HUES48 (cell line): ENCODE measurements at regions not wholly inside any gene's neighbourhood (a gene's known extent, or its start where the extent isn't known, plus 50 kb on each side); places are given as distances from the start of the nearest gene placed in this dataset.
"Not testable (repeated sequence)": the region's sequence is repeated elsewhere in the genome, so short reads cannot be mapped to it uniquely, and the experiment has no call there.

Source experiments
- H3K27ac ChIP-seq: one replicate; pipeline ENCODE4 v1.7.0; 2013; ENCODE audit warnings: low read depth, low read length, inconsistent platforms
- H3K27me3 ChIP-seq: 2 replicates; pipeline ENCODE4 v1.6.1; 2013; ENCODE audit warnings: mild to moderate bottlenecking, low read length; ENCODE audit not compliant: control insufficient read depth, insufficient read depth
- H3K36me3 ChIP-seq: 2 replicates; pipeline ENCODE4 v1.6.1; 2013; ENCODE audit warnings: low read length; ENCODE audit not compliant: control insufficient read depth, insufficient read depth
- H3K4me1 ChIP-seq: 2 replicates; pipeline ENCODE4 v1.6.1; 2013; ENCODE audit warnings: mild to moderate bottlenecking, low read length; ENCODE audit not compliant: control insufficient read depth, insufficient read depth
- H3K4me3 ChIP-seq: 2 replicates; pipeline ENCODE4 v1.5.1; 2013; ENCODE audit warnings: mild to moderate bottlenecking, low read depth, low read length
- H3K9ac ChIP-seq: 2 replicates; pipeline ENCODE4 v1.6.1; 2013; ENCODE audit warnings: mild to moderate bottlenecking, low read depth, low read length, moderate library complexity
- H3K9me3 ChIP-seq: 2 replicates; pipeline ENCODE4 v1.6.1; 2013; ENCODE audit warnings: low read length; ENCODE audit not compliant: control insufficient read depth, insufficient read depth

- Histone ChIP-seq H3K4me3 (no peak overlapping the region), H3K27ac (no peak overlapping the region), H3K36me3 (no peaks in the 10 kb centered on the region), H3K9me3 (no peaks in the 10 kb centered on the region), H3K27me3 (no peaks in the 10 kb centered on the region), H3K4me1 (no peaks in the 10 kb centered on the region), H3K9ac (no peak overlapping the region)
Measured at GRCh38 chr5:167071981-167072610, 1219.3 kb upstream of the WWC1 start.

- no peaks in the 10 kb centered on the region for H3K4me1 ChIP-seq
- H3K27ac ChIP-seq = no peak overlapping the region
- no peaks in the 10 kb centered on the region for H3K27me3 ChIP-seq
- H3K9me3 ChIP-seq = no peaks in the 10 kb centered on the region
- no peak overlapping the region for H3K9ac ChIP-seq
- H3K36me3 ChIP-seq = no peaks in the 10 kb centered on the region
- no peak overlapping the region for H3K4me3 ChIP-seq
Measured at GRCh38 chr5:167081561-167081960, 1209.9 kb upstream of the WWC1 start.

GRCh38 chr5:167096816-167097215, 1194.6 kb upstream of the WWC1 start:
- H3K27me3 ChIP-seq = no peaks in the 10 kb centered on the region
- H3K4me1 ChIP-seq = no peaks in the 10 kb centered on the region
- H3K9ac ChIP-seq = no peak overlapping the region
- no peak overlapping the region for H3K4me3 ChIP-seq
- H3K9me3 ChIP-seq = no peaks in the 10 kb centered on the region
- H3K36me3 ChIP-seq = no peaks in the 10 kb centered on the region
- H3K27ac ChIP-seq = no peak overlapping the region

GRCh38 chr5:167104351-167104750, 1187.1 kb upstream of the WWC1 start:
- Histone ChIP-seq H3K9me3 (no peaks in the 10 kb centered on the region), H3K36me3 (no peaks in the 10 kb centered on the region), H3K4me3 (no peak overlapping the region), H3K27me3 (no peaks in the 10 kb centered on the region), H3K9ac (no peak overlapping the region), H3K27ac (no peak overlapping the region), H3K4me1 (no peaks in the 10 kb centered on the region)

- H3K9me3 ChIP-seq = no peaks in the 10 kb centered on the region
- no peaks in the 10 kb centered on the region for H3K27me3 ChIP-seq
- H3K27ac ChIP-seq = no peak overlapping the region
- H3K36me3 ChIP-seq = no peaks in the 10 kb centered on the region
- H3K9ac ChIP-seq = no peak overlapping the region
- H3K4me1 ChIP-seq = no peaks in the 10 kb centered on the region
- H3K4me3 ChIP-seq = no peak overlapping the region
Measured at GRCh38 chr5:167105941-167106340, 1185.5 kb upstream of the WWC1 start.

- Histone ChIP-seq H3K4me3 (no peak overlapping the region), H3K4me1 (no peaks in the 10 kb centered on the region), H3K27ac (no peak overlapping the region), H3K27me3 (no peaks in the 10 kb centered on the region), H3K9me3 (no peaks in the 10 kb centered on the region), H3K9ac (no peak overlapping the region), H3K36me3 (no peaks in the 10 kb centered on the region)
Measured at GRCh38 chr5:167107684-167108083, 1183.8 kb upstream of the WWC1 start.

- H3K27ac ChIP-seq, H3K9me3 ChIP-seq, H3K36me3 ChIP-seq, H3K9ac ChIP-seq, H3K4me1 ChIP-seq, H3K27me3 ChIP-seq, H3K4me3 ChIP-seq: not testable (repeated sequence)
Measured at GRCh38 chr5:167108266-167108665, 1183.2 kb upstream of the WWC1 start.

- H3K4me3 ChIP-seq = no peak overlapping the region
- H3K27ac ChIP-seq = no peak overlapping the region
- no peaks in the 10 kb centered on the region for H3K9me3 ChIP-seq
- no peak overlapping the region for H3K9ac ChIP-seq
- no peaks in the 10 kb centered on the region for H3K36me3 ChIP-seq
- peaks cover 8% of the 10 kb centered on the region for H3K4me1 ChIP-seq
- no peaks in the 10 kb centered on the region for H3K27me3 ChIP-seq
Measured at GRCh38 chr5:167112556-167112955, 1178.9 kb upstream of the WWC1 start.

GRCh38 chr5:167122267-167122666, 1169.2 kb upstream of the WWC1 start:
- H3K4me1 ChIP-seq = no peaks in the 10 kb centered on the region
- H3K9ac ChIP-seq = no peak overlapping the region
- no peak overlapping the region for H3K27ac ChIP-seq
- H3K27me3 ChIP-seq = no peaks in the 10 kb centered on the region
- H3K9me3 ChIP-seq = no peaks in the 10 kb centered on the region
- no peak overlapping the region for H3K4me3 ChIP-seq
- no peaks in the 10 kb centered on the region for H3K36me3 ChIP-seq

- no peaks in the 10 kb centered on the region for H3K27me3 ChIP-seq
Measured at GRCh38 chr5:167123126-167123525, 1168.3 kb upstream of the WWC1 start.

GRCh38 chr5:167128581-167128980, 1162.9 kb upstream of the WWC1 start:
- no peak overlapping the region for H3K27ac ChIP-seq
- no peak overlapping the region for H3K4me3 ChIP-seq
- no peaks in the 10 kb centered on the region for H3K36me3 ChIP-seq
- H3K27me3 ChIP-seq = no peaks in the 10 kb centered on the region
- H3K9ac ChIP-seq = no peak overlapping the region
- H3K4me1 ChIP-seq = no peaks in the 10 kb centered on the region
- H3K9me3 ChIP-seq = no peaks in the 10 kb centered on the region

More at GRCh38 chr5:167123126-167123525, 1168.3 kb upstream of the WWC1 start:
- no peaks in the 10 kb centered on the region for H3K36me3 ChIP-seq
- no peak overlapping the region for H3K27ac ChIP-seq
- no peaks in the 10 kb centered on the region for H3K4me1 ChIP-seq
- H3K9me3 ChIP-seq = no peaks in the 10 kb centered on the region
- no peak overlapping the region for H3K9ac ChIP-seq
- H3K4me3 ChIP-seq = no peak overlapping the region
